GM19397 (cell line): ENCODE measurements at regions not wholly inside any gene's neighbourhood (a gene's known extent, or its start where the extent isn't known, plus 50 kb on each side); places are given as distances from the start of the nearest gene placed in this dataset.
"Not testable (repeated sequence)": the region's sequence is repeated elsewhere in the genome, so short reads cannot be mapped to it uniquely, and the experiment has no call there.

ENCODE experiments used
- ATAC-seq: cut with Tn5 transposase; IDR thresholded peaks from one replicate; pipeline ENCODE4 v1.9.1; 2021; ENCODE audit warnings: mild to moderate bottlenecking, moderate library complexity; ENCODE audit not compliant: unreplicated experiment

DNA sequence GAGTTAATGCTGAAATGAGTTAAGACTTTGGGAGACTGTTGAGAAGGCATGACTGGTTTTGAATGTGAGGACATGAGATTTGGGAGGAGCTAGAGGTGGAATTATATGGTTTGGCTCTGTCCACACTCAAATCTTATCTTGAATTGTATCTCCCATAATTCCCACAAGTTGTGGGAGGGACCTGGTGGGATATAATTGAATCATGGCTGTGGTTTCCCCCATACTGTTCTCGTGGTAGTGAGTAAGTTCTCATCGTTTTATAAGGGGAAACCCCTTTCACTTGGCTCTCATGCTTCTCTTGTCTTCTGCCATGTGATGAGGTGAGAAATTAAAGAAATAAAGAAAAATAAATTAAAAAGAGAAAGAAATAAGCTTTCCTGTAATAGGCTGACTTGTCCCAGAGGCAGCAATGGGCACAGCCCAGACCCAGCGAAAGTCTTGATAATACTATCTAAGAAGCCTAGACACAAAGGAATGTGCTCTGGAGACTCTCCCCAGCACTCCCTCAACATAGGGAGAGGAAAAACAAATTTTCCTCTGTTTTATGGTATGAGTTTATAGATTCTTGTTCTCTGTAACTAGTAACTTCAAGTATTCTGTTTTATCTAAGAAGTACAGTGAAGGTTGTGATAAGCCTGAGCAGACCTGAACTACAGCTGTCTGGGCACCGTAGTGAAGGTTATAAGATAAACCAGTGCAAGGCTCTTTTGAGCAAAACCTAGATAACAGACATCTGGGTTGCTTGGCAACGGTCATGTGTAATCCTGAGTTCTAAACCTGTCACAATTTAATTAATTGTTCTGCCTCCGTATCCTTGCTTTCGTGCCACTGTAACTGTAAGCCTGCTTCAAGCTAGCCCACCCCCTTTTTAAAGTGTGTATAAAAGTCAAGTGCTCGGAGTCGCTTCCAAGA lies 88.9 kb upstream of the ECI2 start:
- ATAC-seq, result no peak

DNA sequence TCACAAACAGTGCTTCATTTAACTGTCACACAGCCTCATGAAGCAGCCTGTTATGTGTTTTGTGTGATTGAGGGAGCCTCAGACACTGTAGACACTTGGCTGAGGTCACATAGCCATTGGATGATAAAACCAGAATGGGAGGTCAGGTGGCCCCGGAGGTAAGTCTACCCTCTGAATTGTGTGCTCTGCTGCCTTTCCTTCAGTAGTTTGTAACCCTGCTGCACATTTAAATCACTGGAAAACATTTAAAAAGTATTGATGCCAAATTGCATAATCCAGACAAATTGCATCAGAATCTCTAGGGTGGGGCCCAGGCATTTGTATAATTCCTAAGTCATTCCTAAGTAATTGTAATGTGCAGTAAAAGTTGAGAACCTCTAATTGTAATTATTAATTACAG lies 85.2 kb upstream of the ECI2 start:
- no peak for ATAC-seq

DNA sequence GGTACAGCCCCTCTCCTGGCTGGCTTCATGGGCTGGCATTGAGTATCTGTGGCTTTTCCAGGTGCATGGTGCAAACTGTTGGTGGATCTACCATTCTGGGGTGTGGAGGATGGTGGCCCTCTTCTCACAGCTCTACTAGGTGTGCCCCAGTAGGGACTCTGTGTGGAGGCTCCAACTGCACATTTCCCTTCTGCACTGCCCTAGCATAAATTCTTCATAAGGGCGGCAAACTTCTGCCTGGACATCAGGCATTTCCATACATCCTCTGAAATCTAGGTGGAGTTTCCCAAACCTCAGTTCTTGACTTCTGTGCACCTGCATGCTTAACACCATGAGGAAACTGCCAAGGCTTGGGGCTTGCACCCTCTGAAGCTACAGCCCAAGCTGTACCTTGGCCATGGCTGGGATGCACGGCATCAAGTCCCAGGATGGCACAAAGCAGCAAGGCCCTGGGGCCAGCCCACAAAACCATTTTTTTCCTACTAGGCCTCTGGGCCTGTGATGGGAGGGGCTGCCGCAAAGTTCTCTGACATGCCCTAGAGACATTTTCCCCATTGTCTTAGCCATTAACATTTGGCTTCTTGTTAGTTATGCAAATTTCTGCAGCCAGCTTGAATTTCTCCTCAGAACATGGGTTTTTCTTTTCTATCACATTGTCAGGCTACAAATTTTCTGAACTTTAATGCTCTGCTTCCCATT lies 83.4 kb upstream of the ECI2 start:
- not testable (repeated sequence) for ATAC-seq

GRCh38 chr6:4212588-4212987 lies 77.2 kb upstream of the ECI2 start:
- ATAC-seq, result no peak

DNA sequence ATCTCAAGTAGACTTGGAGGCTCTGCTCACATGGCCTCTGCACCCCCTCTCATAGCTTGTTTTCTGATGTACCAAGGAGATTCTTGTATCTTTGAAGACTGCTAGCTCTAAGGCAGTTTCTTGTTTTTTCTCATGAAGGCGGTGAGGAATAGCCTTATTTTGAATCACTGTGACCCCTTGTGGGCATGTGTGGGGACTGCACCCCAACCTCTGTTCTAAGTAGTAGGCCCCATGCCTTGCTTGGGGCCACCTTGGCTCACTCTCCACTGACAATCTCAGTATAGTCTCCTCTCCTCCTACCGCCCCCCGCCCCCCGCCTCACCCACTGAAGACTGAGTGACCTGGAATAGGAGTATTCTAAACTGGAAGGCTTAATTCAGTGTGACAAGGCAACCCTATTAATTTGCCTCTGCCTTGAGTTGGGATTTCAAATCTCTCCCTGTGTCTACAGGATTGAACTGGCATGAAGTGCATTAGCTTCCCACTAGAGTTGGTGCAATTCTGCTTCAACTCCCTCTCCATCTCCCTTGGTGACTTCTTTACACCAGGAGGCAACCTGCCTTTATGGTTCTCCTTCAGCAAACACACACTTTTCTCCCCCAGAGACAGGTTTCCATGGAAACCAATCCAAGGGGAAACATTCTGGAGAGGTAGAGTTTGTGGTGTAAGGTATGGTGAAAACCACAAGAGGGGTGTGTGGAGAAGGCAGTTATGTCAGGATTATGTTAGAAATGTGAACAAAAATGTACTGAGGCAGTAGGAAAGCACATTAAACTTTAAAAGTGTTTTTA lies 75.4 kb upstream of the ECI2 start:
- no peak for ATAC-seq

GRCh38 chr6:4209196-4209595 lies 73.8 kb upstream of the ECI2 start:
- ATAC-seq, result no peak

- ATAC-seq, result no peak
These were observed 72.8 kb upstream of the ECI2 start for GRCh38 chr6:4208158-4208557.

DNA sequence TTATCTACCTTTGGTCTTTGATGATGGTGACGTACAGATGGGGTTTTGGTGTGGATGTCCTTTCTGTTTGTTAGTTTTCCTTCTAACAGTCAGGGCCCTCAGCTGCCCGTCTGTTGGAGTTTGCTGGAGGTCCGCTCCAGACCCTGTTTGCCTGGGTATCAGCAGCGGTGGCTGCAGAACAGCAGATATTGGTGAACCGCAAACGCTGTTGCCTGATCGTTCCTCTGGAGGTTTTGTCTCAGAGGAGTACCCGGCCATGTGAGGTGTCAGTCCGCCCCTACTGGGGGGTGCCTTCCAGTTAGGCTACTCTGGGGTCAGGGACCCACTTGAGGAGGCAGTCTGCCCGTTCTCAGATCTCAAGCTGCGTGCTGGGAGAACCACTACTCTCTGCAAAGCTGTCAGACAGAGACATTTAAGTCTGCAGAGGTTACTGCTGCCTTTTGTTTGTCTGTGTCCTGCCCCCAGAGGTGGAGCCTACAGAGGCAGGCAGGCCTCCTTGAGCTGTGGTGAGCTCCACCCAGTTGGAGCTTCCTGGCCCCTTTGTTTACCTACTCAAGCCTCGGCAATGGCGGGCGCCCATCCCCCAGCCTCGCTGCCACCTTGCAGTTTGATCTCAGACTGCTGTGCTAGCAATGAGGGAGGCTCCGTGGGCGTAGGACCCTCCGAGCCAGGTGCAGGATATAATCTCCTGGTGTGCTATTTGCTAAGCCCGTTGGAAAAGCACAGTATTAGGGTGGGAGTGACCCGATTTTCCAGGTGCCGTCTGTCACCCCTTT lies 68.5 kb upstream of the ECI2 start:
- not testable (repeated sequence) for ATAC-seq

GRCh38 chr6:4192627-4193026 lies 57.3 kb upstream of the ECI2 start:
- no peak for ATAC-seq

DNA sequence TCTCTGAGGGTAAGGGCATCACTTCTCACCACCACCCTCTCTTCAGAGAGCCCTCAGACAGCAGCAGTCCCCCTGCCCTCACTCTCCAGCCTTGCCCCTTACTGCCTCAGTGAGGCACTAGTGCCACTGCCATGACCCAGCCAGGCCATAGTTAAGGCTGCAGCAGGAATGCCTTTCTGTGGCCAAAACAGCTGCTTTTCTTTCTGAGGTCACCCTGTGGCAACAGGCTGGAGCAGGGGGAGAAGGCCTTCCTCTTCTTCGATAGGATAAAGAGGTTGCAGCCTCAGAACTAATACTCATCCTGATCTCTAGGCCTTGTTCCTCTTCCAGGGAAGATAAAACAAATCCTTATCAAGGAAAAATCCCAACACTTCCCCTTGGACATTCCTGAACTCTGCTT lies 56.8 kb upstream of the ECI2 start:
- ATAC-seq, result no peak

GRCh38 chr6:4191271-4191721 lies 55.9 kb upstream of the ECI2 start:
- ATAC-seq, result no peak

GRCh38 chr6:4189249-4189648 lies 53.9 kb upstream of the ECI2 start:
- ATAC-seq, result no peak

GRCh38 chr6:4188801-4189200 lies 53.4 kb upstream of the ECI2 start:
- ATAC-seq, result no peak

GRCh38 chr6:4187480-4187879 lies 52.1 kb upstream of the ECI2 start:
- ATAC-seq, result no peak

- no peak for ATAC-seq
These were observed 51.0 kb upstream of the ECI2 start for GRCh38 chr6:4186385-4186784.

- no peak for ATAC-seq
These were observed 50.5 kb upstream of the ECI2 start for GRCh38 chr6:4185846-4186245.

DNA sequence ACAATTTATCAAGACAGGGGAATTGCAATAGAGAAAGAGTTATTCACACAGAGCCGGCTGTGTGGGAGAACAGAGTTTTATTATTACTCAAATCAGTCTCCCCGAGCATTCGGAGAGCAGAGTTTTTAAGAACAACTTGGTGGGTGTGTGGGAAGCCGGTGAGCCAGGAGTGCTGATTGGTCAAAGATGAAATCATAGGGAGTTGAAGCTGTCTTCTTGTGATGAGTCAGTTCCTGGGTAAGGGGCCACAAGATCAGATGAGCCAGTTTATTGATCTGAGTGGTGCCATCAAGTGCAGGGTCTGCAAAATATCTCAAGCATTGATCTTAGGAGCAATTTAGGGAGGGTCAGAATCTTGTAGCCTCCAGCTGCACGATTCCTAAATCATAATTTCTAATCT lies 50.0 kb upstream of the ECI2 start:
- ATAC-seq, result no peak
